ENCODE measurements at regions not wholly inside any gene's neighbourhood (a gene's known extent, or its start where the extent isn't known, plus 50 kb on each side); places are given as distances from the start of the nearest gene placed in this dataset.

DNA sequence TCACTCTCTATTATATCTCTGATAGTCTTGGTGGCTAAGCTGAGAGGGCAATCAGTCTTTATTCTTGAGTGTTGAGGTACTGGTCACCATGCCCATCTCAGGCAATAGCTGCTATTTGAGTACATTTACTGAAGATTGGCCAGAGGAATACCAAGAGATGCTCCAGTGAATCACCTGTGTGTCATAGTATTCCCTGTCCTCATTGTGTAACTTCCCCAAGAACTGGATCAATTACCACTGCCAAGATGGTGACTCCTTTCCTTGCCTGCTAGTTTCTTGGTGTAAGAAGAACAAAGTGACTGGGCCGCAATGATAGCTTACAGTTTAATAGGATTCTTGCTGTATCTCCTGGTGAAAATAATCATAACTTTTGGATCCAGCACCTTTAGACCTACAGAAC lies 418.7 kb upstream of the KIF2A start:
- H3K36me3 ChIP-seq (replicated peaks; ENCODE audit: control insufficient read depth, insufficient read depth, low read length): no peaks in the 10 kb centered on the region
- H3K4me3 ChIP-seq (ENCODE audit: insufficient read depth, low read depth, low read length): no peak overlapping the region
- DNase-seq: no peak
- H3K27me3 ChIP-seq (ENCODE audit: control insufficient read depth, insufficient read depth, low read length): no peaks in the 10 kb centered on the region

- Histone ChIP-seq H3K36me3 (replicated peaks; ENCODE audit: control insufficient read depth, insufficient read depth, low read length) (no peaks in the 10 kb centered on the region), H3K27me3 (ENCODE audit: control insufficient read depth, insufficient read depth, low read length) (no peaks in the 10 kb centered on the region), H3K4me3 (ENCODE audit: insufficient read depth, low read depth, low read length) (no peak overlapping the region)
- no peak for DNase-seq
These were observed 412.0 kb upstream of the KIF2A start for GRCh38 chr5:61894046-61894445.

DNA sequence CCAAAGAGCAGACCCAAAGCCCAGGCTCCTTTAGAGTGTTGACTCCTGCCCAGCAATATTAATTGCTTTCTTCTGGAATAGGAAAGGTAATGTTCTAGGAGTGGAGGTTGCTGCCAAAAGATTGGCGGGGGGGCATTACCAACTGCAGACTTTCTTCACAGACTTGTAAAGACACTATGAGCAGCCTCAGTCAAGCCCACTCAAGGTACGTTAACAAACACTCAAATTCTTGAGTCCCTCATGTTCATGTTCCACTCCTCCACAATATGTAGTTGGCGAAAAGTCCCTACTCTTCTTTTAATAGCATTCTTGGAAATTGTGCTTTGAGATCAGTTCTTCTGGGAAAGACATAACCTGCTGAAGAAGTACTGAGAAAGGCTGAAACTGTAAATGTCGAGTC lies 409.2 kb upstream of the KIF2A start:
- no peak for DNase-seq
- Histone ChIP-seq H3K4me3 (ENCODE audit: insufficient read depth, low read depth, low read length) (no peak overlapping the region), H3K36me3 (replicated peaks; ENCODE audit: control insufficient read depth, insufficient read depth, low read length) (no peaks in the 10 kb centered on the region), H3K27me3 (ENCODE audit: control insufficient read depth, insufficient read depth, low read length) (no peaks in the 10 kb centered on the region)

DNA sequence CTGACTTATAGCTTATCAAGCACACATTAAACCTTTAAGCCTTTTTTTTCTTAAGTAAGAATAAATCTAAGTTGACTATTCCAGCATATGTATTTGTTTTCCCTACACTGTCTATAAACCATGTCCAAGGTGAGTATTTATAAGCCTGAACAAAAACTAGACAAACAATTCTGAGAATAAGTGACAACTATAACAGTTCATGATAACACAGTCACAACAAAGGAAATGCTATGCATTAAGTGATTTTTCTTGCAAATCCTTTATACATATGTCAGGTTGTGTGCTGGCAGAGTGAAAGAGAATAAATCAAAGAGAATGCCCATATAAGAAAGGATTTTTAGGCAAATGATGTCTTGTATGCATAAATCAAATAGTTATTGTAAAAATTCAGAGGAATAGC lies 408.8 kb upstream of the KIF2A start:
- H3K36me3 ChIP-seq (replicated peaks; ENCODE audit: control insufficient read depth, insufficient read depth, low read length): no peaks in the 10 kb centered on the region
- no peaks in the 10 kb centered on the region for H3K27me3 ChIP-seq (ENCODE audit: control insufficient read depth, insufficient read depth, low read length)
- no peak overlapping the region for H3K4me3 ChIP-seq (ENCODE audit: insufficient read depth, low read depth, low read length)
- no peak for DNase-seq

- H3K36me3 ChIP-seq (replicated peaks; ENCODE audit: control insufficient read depth, insufficient read depth, low read length): no peaks in the 10 kb centered on the region
- H3K27me3 ChIP-seq (ENCODE audit: control insufficient read depth, insufficient read depth, low read length): no peaks in the 10 kb centered on the region
- H3K4me3 ChIP-seq (ENCODE audit: insufficient read depth, low read depth, low read length): no peak overlapping the region
- no peak for DNase-seq
These were observed 404.0 kb upstream of the KIF2A start for GRCh38 chr5:61901997-61902396.

- Histone ChIP-seq H3K36me3 (replicated peaks; ENCODE audit: control insufficient read depth, insufficient read depth, low read length) (no peaks in the 10 kb centered on the region), H3K4me3 (ENCODE audit: insufficient read depth, low read depth, low read length) (no peak overlapping the region), H3K27me3 (ENCODE audit: control insufficient read depth, insufficient read depth, low read length) (no peaks in the 10 kb centered on the region)
- no peak for DNase-seq
These were observed 401.3 kb upstream of the KIF2A start for GRCh38 chr5:61904730-61905129.

DNA sequence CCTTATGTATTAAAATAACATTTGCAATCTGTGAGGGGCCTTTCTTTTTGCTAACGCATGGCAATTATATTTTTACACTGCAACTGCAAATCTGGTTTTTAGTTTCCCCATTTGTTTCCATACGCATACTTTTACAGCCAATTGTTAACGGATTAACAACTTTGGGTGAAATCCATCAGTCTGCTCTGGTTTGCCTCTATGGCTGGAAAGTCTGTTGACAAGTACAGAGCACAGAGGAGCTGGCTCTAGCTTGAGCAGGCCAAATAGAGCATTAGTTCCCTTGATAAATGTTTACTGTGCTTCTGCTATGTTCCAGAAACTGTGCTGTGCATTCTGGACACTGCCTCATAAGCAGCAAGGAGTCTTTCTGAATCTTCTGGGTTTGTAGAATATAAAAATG lies 400.4 kb upstream of the KIF2A start:
- Histone ChIP-seq H3K4me3 (ENCODE audit: insufficient read depth, low read depth, low read length) (no peak overlapping the region), H3K27me3 (ENCODE audit: control insufficient read depth, insufficient read depth, low read length) (no peaks in the 10 kb centered on the region), H3K36me3 (replicated peaks; ENCODE audit: control insufficient read depth, insufficient read depth, low read length) (no peaks in the 10 kb centered on the region)
- DNase-seq: no peak

- Histone ChIP-seq H3K4me3 (ENCODE audit: insufficient read depth, low read depth, low read length) (no peak overlapping the region), H3K36me3 (replicated peaks; ENCODE audit: control insufficient read depth, insufficient read depth, low read length) (no peaks in the 10 kb centered on the region)
- no peak for DNase-seq
These were observed 399.2 kb upstream of the KIF2A start for GRCh38 chr5:61906820-61907219.

DNA sequence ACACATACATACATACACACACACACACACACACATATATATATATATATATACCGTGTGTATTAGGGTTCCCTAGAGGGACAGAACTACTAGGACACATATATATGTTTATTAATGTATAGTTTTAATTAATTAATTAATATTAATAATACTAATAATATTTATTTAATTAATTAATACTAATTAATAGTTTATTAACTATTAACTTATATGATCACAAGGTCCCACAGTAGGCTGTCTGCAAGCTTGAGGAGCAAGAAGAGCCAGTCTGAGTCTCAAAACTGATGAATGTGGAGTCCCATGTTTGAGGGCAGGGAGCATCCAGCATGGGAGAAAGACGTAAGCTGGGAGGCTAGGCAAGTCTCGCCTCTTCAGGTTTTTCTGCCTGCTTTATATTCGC lies 398.0 kb upstream of the KIF2A start:
- DNase-seq: no peak
- Histone ChIP-seq H3K4me3 (ENCODE audit: insufficient read depth, low read depth, low read length) (no peak overlapping the region), H3K27me3 (ENCODE audit: control insufficient read depth, insufficient read depth, low read length) (no peaks in the 10 kb centered on the region), H3K36me3 (replicated peaks; ENCODE audit: control insufficient read depth, insufficient read depth, low read length) (no peaks in the 10 kb centered on the region)

More at GRCh38 chr5:61906820-61907219, 399.2 kb upstream of the KIF2A start:
- H3K27me3 ChIP-seq (ENCODE audit: control insufficient read depth, insufficient read depth, low read length): no peaks in the 10 kb centered on the region

- H3K27me3 ChIP-seq (ENCODE audit: control insufficient read depth, insufficient read depth, low read length): no peaks in the 10 kb centered on the region
- DNase-seq: no peak
- H3K4me3 ChIP-seq (ENCODE audit: insufficient read depth, low read depth, low read length): no peak overlapping the region
- no peaks in the 10 kb centered on the region for H3K36me3 ChIP-seq (replicated peaks; ENCODE audit: control insufficient read depth, insufficient read depth, low read length)
These were observed 395.2 kb upstream of the KIF2A start for GRCh38 chr5:61910771-61911170.

DNA sequence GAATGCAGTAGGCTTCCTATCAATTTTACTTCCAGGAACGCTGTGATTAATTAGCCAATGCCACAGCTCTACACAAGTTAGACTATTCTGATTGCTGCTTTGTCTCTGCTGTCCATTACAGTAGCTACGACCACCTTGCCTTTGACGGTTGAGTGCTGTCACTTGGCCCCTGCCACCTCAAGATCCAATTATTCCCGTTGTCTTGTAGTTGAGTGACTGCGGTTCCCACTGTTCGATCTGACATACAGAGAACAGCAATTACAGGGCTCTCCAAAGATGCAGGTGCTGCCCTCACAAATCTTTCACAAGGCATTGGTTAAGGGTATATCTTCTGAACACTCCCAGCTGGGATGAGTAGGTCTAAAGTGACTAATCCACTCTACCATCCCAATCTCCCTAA lies 393.4 kb upstream of the KIF2A start:
- Histone ChIP-seq H3K36me3 (replicated peaks; ENCODE audit: control insufficient read depth, insufficient read depth, low read length) (no peaks in the 10 kb centered on the region), H3K4me3 (ENCODE audit: insufficient read depth, low read depth, low read length) (no peak overlapping the region), H3K27me3 (ENCODE audit: control insufficient read depth, insufficient read depth, low read length) (no peaks in the 10 kb centered on the region)
- no peak for DNase-seq

GRCh38 chr5:61915646-61916045 lies 390.4 kb upstream of the KIF2A start:
- no peak for DNase-seq
- Histone ChIP-seq H3K27me3 (ENCODE audit: control insufficient read depth, insufficient read depth, low read length) (no peaks in the 10 kb centered on the region), H3K36me3 (replicated peaks; ENCODE audit: control insufficient read depth, insufficient read depth, low read length) (no peaks in the 10 kb centered on the region), H3K4me3 (ENCODE audit: insufficient read depth, low read depth, low read length) (no peak overlapping the region)

- DNase-seq: no peak
- Histone ChIP-seq H3K27me3 (ENCODE audit: control insufficient read depth, insufficient read depth, low read length) (no peaks in the 10 kb centered on the region), H3K4me3 (ENCODE audit: insufficient read depth, low read depth, low read length) (no peak overlapping the region), H3K36me3 (replicated peaks; ENCODE audit: control insufficient read depth, insufficient read depth, low read length) (no peaks in the 10 kb centered on the region)
These were observed 389.1 kb upstream of the KIF2A start for GRCh38 chr5:61916621-61917620.

DNA sequence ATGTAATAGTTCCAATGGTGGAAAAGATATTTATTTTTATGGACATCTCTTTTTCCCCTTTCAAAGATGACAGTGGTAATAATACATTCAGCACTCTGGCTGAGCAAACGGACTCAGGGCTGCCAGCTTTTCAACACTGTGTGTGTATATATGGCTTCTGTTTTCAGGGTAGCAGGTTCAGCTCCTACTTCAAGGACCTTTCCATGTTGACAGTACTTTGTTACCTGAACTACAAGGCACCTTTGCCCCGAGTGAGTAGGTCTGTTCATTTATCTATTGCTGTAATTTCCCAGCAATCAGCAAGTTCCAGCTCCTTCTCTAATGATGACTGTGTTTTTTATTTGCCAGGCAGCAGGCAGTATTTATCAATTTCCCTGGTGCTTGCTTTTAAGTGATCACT lies 387.4 kb upstream of the KIF2A start:
- Histone ChIP-seq H3K27me3 (ENCODE audit: control insufficient read depth, insufficient read depth, low read length) (no peaks in the 10 kb centered on the region), H3K4me3 (ENCODE audit: insufficient read depth, low read depth, low read length) (no peak overlapping the region), H3K36me3 (replicated peaks; ENCODE audit: control insufficient read depth, insufficient read depth, low read length) (no peaks in the 10 kb centered on the region)
- DNase-seq: no peak

DNA sequence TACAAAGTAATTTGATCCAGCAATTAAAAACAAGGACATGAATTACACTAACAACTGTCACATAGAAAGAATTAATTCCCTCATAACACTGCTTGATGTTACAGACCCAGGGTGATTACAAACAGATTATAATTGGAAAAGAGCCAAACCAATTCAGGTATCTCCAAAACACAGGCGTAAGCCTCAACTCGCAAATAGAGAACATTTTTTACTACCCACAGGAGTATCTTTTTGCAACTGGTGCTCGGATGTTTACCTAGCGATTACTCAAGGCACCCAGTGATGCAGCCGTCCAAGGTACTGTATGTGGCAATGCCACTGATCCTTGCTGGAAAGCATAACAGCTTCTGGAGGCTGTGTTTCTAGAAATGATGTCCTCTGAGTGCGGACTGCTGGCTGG lies 386.1 kb upstream of the KIF2A start:
- Histone ChIP-seq H3K27me3 (ENCODE audit: control insufficient read depth, insufficient read depth, low read length) (no peaks in the 10 kb centered on the region), H3K36me3 (replicated peaks; ENCODE audit: control insufficient read depth, insufficient read depth, low read length) (no peaks in the 10 kb centered on the region), H3K4me3 (ENCODE audit: insufficient read depth, low read depth, low read length) (no peak overlapping the region)
- no peak for DNase-seq
